Activated effector memory CD4-positive, alpha-beta T cell treated with anti-CD3 and anti-CD28 coated beads, Interleukin-2, amount 50 U/mL, for 16 hours (primary cell): ENCODE measurements at regions not wholly inside any gene's neighbourhood (a gene's known extent, or its start where the extent isn't known, plus 50 kb on each side); places are given as distances from the start of the nearest gene placed in this dataset.
"Not testable (repeated sequence)": the region's sequence is repeated elsewhere in the genome, so short reads cannot be mapped to it uniquely, and the experiment has no call there.

Experiments
- DNase-seq: peaks from one replicate; pipeline ENCODE4 v3.0.0-alpha.2; 2020

DNA sequence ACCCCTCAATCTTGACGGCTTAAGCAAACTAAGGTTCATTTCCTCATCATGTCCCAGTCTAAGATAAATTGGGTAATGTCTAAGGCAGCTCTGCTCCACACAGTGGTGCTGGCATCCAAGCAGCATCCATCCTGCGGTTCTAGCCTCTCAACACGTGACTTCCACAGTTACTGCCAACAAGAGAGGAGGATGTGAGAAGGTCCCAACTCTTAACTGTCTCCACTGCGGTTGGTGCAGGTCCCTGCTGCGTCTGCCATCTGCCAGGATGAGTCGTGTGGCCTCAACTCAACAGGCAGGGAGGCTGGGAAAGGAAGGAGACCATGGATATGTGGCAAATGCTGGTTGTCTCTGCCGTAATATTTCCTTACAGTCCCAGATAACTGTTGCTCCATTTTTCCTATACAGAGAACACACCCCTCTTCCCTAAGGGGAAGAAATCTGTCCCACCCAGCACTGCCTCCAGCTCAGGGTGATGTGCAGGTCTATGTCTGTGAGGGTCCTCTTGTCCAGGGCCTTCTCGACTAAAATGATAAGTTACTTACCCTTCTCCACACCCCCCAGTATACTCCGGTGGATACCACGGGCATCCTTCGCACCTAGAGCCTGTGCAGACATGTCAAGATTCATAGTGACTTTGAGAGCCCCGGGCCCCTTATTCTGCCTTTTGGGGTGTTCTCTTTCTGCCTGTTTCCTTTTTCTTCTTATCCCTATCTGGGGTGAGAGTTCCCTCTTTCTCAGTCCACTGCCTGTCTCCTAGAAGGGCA is 64.7 kb downstream of the KCNJ18 start:
- DNase-seq = no peak

DNA sequence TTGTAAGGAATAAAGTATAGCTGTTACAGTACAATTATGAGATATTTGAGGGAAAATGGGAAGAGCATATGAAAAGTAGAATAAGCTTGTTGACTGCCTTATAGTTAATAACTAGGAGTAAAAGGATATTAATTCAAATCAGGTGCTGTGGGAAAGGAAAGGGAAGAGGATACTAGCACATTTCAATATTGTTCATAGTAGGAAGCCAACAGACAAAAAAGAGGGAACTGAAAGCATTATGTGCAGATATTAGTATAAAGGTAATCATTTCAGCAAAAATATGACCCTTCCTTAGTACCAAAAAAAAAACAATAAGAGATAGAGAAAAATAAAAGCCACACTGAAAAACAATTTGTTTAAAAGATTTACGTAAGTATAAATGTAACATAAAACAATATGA is 67.3 kb downstream of the KCNJ18 start:
- DNase-seq = not testable (repeated sequence)

GRCh38 chr17:21763738-21764340 is 71.5 kb downstream of the KCNJ18 start:
- DNase-seq = not testable (repeated sequence)

GRCh38 chr17:21765651-21766290 is 73.4 kb downstream of the KCNJ18 start:
- DNase-seq = not testable (repeated sequence)

- not testable (repeated sequence) for DNase-seq
Observed at GRCh38 chr17:21766565-21766964, 74.2 kb downstream of the KCNJ18 start.

GRCh38 chr17:21767162-21768156 is 75.1 kb downstream of the KCNJ18 start:
- not testable (repeated sequence) for DNase-seq

DNA sequence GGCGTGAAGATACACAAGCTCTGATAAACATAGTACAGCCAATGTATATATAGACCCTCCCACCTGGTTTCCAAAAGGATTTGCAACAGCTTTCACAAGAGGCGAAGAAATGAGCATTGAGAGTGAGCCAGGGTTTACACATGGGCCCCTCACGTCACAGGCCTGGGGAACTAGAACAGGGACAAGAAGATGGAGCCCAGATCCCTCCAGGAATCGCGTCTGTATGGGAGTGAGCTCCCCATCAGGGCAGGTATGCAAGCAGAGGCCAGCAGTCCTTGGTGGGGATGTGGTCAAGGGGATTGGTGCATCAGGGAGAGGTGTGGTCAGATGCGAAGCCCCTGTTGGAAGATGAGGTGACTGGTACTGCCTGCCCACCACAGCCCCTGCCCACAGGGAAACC is 75.9 kb downstream of the KCNJ18 start:
- peak; percentile 41 for DNase-seq

DNA sequence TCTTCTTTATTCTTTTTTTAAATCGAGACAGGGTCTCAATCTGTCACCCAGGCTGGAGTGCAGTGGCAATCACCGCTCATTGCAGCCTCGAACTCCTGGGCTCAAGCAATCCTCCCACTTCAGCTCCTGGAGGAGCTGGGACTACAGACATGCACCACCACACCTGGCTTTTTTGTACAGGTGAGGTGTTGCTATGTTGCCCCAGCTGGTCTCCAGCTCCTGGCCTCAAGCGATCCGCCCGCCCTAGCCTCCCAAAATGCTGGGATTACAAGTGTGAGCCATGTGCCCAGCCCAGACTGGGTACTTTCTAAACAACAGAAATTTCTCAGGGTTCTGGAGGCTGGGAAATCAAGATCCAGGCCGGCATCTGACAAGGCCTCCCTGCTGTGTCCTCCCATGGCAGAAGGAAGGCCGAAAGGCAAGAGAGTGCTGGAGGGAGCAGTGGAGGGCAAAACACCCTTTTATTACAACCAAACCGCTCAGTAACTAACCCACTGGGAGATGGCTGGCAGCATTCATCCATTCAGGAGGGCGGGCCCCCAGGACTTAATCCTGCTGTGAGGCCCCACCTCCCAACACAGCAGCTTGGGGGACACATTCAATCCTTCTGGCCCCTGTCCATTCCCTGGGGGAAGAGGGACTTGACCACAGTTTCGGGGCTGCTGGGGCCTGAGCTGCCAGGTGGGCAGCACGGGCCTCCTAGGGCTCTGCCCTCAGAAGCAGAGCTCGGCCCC is 76.6 kb downstream of the KCNJ18 start:
- peak; percentile 57 for DNase-seq

DNA sequence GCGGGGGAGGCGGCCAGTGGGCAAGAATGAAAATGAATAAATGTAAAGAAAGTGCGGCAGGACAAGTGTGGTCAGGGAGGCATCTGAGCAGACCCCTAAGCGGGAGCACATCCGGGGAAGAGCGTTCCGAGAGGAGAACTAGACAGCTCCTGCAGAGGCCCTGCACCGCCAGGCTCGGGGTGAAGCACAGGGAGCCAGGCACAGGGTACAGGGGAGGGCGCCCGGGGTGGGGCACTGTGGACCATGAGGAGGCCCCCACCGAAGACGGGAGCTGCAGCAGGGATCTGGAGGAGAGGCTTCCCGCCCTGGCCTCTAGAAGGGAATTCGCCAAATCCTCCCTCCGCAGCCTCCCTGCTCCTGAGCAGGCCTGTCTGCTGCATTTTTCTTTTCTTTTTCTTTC is 77.5 kb downstream of the KCNJ18 start:
- peak; percentile 49 for DNase-seq

DNA sequence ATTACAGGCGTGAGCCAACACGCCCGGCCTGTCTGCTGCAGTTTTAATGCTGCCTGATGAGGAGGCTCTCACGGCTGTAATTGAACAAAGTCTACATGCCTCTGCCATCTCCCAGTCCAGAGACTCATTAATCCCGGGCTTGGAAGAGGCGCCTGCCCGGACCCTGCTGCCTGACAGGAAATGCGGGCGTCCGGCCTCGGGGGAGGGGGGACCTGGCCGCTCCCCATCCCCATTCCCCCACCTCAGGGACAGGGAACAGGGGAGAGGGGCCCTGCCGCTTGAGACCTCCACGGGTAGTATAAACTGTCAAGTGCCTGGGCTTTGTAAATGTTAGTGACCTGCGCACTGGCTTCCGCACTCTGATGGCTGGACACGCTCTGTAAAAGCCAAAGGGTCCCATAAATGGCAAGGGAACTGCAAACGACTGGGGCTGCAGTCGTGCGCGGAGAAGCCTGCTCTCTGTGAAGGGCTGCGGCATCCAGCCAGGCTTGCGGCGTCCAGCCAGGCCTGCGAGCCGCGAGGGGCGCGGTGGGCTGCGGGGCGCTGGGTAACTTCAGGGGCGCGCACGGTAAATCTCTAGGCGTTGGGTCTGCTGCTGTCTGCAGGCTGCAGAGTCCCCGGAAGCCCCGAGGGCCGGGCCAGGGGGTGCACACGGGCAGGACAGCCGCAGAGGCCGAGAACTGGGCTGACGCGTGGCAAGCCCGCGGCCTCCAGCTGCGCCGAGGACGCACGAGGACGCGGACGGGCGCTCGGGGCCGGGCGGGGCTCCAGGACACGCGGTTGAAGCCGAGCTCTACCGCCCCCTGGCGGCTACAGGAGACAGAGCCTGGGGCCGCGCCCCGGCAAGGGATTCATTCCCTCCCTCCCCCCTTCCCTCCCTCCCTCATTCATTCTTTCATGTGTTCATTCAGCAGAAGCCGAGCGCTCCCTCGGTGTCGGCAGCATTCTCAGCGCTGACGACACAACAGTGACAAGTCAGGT is 78.4 kb downstream of the KCNJ18 start:
- DNase-seq = not testable (repeated sequence)

GRCh38 chr17:21772321-21772720 is 80.0 kb downstream of the KCNJ18 start:
- no peak for DNase-seq

- not testable (repeated sequence) for DNase-seq
Observed at GRCh38 chr17:21772991-21773713, 80.8 kb downstream of the KCNJ18 start.

- no peak for DNase-seq
Observed at GRCh38 chr17:21774263-21774662, 81.9 kb downstream of the KCNJ18 start.

GRCh38 chr17:21775566-21775965 is 83.2 kb downstream of the KCNJ18 start:
- DNase-seq = not testable (repeated sequence)

DNA sequence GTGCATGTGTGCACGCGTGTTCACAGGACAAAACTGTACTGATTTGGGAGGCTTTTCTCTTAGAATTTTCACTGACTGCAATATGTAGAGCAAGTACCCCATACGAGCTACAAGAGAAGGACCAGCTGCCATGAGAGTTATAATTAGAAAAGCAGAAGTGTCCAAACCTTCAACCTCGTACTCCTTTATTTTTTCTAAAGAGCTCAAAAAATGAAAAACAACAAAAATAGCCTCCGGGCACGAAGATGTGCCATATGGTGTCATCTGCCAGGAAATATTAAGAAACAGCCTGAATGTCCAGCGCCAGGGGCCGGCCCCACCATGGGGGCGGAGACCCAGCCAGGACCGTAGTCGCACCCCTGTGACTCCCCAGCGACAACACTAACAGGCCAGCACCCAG is 84.6 kb downstream of the KCNJ18 start:
- DNase-seq = not testable (repeated sequence)

- DNase-seq = peak; percentile 24
Observed at GRCh38 chr17:21778866-21779265, 86.5 kb downstream of the KCNJ18 start.

DNA sequence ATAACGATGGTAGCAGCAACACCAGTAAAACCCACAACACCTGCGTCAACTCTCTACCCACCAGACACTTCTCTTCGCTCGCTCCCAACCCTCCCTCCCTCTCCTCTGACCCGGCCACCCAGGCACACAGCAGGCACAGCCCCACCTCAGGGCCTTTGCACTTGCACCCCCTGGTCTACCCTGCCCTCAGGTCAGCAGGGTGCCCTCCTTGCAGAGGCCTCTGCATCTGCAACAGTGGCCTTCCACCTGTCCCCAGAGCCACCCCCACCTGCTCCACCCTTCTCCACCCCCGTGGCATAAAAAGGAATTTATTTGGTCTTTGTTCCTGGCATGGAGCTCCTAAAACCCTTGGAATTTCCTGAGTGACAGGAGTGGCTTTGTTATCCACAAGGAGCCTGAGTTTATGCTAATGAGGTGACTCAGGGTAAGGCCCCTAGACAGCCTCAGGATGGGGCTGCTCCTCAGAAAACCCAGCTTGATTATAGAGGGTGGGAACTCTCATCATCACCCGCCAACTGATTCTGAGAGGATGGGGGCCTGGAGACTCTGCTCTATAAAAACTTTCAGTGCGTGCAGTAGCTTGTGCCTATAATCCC is 88.1 kb downstream of the KCNJ18 start:
- peak; percentile 60 for DNase-seq

GRCh38 chr17:21780919-21781665 is 88.8 kb downstream of the KCNJ18 start:
- peak; percentile 56 for DNase-seq

DNA sequence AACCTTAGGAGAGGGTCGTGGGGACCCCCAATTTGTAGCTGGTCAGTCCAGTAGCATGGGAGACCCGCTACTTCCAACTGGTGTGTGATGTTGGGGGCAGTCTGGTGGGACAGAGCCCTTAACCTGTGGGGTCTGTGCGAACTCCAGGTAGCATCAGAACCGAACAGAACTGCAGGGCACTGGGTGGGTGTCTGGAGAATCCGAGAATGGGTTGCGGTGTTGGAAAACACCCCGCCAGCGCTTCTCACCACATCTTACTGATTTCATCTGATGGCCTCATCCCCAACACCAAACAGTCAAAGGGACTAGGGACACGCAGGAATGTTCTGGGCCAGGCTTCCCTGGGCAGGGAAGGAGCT is 89.3 kb downstream of the KCNJ18 start:
- DNase-seq = peak; percentile 49
